Neural cell (in vitro differentiated cells): ENCODE measurements at regions not wholly inside any gene's neighbourhood (a gene's known extent, or its start where the extent isn't known, plus 50 kb on each side); places are given as distances from the start of the nearest gene placed in this dataset.

Source experiments
- CTCF ChIP-seq: fragments of 450-650 bp; IDR thresholded peaks from 2 replicates; pipeline ENCODE4 v1.5.1; 2014; ENCODE audit warnings: antibody characterized with exemption, mild to moderate bottlenecking, moderate library complexity; ENCODE audit not compliant: poor library complexity, severe bottlenecking
- TF ChIP-seq, protein P1 (sequence below): IDR thresholded peaks from 2 replicates; pipeline ENCODE4 v1.6.1; 2012; ENCODE audit warnings: borderline replicate concordance

- TF ChIP-seq CTCF = no peak
- TF ChIP-seq, protein P1, sequence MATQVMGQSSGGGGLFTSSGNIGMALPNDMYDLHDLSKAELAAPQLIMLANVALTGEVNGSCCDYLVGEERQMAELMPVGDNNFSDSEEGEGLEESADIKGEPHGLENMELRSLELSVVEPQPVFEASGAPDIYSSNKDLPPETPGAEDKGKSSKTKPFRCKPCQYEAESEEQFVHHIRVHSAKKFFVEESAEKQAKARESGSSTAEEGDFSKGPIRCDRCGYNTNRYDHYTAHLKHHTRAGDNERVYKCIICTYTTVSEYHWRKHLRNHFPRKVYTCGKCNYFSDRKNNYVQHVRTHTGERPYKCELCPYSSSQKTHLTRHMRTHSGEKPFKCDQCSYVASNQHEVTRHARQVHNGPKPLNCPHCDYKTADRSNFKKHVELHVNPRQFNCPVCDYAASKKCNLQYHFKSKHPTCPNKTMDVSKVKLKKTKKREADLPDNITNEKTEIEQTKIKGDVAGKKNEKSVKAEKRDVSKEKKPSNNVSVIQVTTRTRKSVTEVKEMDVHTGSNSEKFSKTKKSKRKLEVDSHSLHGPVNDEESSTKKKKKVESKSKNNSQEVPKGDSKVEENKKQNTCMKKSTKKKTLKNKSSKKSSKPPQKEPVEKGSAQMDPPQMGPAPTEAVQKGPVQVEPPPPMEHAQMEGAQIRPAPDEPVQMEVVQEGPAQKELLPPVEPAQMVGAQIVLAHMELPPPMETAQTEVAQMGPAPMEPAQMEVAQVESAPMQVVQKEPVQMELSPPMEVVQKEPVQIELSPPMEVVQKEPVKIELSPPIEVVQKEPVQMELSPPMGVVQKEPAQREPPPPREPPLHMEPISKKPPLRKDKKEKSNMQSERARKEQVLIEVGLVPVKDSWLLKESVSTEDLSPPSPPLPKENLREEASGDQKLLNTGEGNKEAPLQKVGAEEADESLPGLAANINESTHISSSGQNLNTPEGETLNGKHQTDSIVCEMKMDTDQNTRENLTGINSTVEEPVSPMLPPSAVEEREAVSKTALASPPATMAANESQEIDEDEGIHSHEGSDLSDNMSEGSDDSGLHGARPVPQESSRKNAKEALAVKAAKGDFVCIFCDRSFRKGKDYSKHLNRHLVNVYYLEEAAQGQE = no peak
Observed at GRCh38 chr9:11275158-11275695, 662.4 kb upstream of the PTPRD start.
